ENCODE measurements at regions not wholly inside any gene's neighbourhood (a gene's known extent, or its start where the extent isn't known, plus 50 kb on each side); places are given as distances from the start of the nearest gene placed in this dataset.

DNA sequence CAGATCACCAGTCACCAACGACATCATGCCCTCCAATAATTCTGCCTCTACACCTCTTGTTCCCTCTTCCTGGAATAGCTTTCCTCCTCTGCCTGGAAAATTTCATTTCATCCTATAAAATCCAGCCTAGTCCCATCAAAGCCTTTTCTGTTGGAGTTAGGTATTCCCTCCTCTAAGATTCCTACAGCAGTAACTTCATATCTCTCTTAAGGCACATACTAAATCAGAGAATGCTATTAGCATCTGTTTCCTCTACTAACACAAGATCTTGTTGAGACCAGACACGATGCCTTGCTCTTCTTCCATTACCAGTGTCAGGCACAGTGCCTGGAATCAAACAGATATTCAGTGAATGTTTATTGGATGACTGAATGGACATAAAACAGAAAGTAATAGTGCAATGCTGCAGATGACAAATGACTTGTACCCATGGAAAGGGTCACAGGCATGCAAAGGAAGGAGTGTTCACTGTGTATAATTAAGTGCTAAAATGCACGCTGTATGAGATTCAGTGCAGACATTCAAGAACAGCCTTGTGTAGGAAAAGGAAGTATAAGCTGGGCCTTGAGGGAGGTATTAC, 342.0 kb upstream of the ACVR2A start:
- no peak for DNase-seq (ENCODE audit: low spot score)

DNA sequence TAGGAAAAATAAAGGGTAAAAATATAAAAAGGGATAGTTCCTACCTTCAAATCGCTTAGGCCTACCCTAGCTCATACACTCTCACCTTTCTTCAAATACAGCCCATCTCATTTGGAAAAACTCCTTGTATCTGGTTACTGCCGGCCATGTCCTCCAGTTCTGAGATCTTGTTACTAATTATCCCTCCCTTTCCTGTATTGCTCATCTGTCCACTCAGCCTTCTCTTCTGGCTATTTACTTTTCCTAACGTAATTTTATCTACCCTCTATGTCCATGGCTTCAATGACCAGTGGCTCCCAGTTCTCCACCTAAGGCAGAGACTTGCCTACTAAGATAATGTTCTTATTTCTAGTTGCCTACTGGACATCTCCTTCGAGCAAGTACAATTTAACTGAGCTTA, 342.9 kb upstream of the ACVR2A start:
- no peak for DNase-seq (ENCODE audit: low spot score)

DNA sequence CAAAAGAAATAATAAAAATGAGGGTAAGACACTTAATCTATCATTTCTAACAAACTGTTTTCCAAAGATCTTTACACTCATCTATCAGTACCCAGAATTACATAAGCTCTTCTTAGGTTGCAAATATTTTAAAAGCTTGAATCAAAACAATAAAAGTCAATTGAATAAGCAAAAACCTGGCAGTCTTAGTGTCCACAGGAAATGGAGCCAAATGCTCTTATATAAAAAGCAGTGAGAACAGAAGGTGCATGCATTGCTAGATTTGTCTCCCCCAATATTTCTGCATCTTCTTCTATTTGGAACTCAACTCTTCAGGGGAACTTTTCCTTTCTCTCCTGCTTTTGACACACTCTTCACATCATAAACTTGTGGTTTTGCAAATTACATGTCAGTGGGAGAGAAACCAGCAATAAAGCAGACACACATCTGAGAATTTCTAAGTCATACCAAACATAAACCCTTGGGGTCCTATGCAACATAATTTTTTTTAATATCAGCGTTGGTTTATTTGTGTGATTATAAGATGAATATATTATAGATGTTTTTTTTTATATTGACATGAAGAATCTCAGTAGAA, 343.9 kb upstream of the ACVR2A start:
- DNase-seq (ENCODE audit: low spot score) = no peak

DNA sequence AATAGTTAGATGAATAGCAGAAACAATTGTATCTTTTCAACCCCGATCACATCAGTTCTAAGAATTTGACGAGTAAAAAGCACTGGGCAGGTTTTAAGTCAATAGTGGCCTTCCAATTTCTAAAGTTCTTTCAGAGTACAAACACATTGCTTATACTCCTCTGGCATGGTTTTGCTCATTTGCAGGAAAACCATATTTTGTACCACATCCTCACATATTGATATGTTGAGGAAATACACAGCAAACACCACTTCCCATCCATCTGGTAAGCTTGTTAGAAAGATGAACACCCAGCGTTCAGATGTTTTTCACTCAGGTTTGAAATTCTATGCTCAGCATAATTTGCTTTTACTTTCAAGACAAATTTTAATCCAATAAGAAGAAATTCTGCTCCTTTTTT, 344.6 kb upstream of the ACVR2A start:
- DNase-seq (ENCODE audit: low spot score) = no peak

DNA sequence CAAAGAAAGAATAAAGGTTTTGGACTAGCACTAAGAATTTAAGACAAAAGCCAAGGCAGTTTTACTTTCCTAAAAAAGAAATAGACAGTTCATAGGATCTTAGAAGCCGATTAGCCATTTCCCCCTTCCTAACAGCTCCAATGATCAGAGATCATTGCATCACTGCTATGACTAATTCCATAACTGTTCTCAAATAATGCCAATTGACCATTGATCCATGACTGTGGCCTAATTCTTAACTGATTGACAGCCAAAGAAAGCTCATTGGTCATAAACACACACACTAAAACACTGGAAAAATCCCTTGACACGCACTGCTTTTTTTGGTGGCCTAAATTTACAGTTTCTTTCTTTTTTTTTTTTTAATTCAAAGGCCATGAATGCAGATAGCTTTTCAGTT, 345.0 kb upstream of the ACVR2A start:
- DNase-seq (ENCODE audit: low spot score) = no peak

DNA sequence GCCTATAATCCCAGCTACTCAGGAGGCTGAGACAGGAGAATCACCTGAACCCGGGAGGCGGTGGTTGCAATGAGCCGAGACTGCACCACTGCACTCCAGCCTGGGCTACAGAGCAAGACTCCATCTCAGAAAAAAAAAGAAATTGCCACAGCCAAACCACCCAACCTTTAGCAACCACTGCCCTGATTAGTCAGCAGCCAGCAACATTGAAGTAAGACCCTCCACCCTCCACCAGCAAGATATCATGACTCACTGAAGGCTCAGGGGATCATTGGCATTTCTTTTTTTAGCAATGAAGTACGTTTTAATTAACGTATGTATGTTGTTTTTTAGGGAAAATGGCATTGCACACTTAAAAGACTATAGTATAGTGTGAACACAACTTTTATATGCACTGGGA, 349.1 kb upstream of the ACVR2A start:
- DNase-seq (ENCODE audit: low spot score) = no peak

DNA sequence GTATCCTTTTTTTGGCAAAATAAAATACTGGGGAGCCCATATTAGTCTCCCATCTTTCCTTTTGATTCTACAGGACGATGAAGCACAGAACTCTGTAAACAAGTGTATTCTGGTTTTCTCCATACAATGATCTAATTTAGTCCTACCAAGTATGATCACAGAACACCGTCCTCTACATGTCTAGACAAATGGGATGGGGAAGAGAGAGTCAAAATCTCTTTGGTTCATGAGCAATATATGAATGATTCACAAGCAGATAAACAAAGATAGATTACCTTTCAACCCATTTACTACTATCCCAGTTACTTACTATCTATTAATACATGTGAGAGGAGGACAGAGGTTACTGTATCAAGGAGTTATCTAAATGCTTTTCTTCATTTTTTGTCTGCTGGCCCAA, 352.4 kb upstream of the ACVR2A start:
- DNase-seq (ENCODE audit: low spot score) = no peak

DNA sequence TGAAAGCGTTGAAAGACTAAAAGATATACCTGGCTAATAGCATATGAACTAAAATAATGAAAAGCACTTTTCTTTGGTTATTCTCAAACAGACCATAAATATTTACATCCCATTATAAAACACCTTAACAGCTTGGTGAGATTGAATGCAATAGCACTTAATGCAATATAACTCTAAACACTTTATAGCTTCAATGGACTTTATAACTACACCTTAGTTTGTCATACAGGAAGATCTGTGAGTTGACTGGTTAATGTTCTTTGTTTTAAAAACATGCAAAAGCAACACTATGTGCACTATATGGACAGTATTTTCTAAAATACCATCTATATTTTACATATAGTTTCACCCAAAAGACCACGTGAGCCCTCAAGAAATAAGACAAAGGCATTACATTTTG, 353.3 kb upstream of the ACVR2A start:
- no peak for DNase-seq (ENCODE audit: low spot score)

DNA sequence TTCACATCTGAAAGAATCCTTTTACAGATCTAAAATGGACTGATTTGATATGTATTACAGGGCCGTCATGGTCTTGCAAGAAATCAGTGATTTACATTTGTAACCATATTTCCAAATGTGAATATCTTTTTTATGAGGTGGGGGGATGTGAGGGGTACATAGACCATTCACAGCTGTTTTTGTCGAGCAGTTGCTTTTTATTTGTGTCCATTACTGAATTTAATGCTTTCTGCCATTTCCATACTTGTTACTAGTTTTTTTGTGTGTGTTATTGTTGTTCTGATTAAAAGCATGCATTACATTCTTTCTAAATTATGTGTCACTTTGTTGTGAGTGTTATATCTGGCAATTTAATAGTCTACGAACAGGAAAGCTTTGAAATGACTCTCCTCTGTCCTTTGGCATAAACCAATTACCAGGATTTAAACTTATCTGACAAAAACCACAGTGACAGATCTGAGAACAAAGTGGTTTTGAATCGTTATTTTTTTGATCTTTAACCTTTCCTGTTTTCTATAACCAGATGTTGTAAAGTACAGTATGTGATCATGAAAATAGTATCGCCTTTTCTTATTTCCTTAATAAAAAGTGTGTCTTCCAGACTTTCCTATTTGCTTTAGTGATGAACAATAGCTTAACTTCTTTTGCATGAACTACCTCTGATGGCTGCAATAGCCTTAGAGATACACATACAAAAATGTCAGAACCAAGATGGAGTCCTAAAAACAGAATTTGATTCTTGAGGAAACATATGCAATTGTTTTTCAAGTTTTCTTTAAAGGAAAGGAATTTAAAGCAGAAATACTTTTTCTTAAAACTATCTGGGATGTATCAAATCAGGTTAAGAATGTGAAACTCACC, 354.2 kb upstream of the ACVR2A start:
- DNase-seq (ENCODE audit: low spot score) = no peak

DNA sequence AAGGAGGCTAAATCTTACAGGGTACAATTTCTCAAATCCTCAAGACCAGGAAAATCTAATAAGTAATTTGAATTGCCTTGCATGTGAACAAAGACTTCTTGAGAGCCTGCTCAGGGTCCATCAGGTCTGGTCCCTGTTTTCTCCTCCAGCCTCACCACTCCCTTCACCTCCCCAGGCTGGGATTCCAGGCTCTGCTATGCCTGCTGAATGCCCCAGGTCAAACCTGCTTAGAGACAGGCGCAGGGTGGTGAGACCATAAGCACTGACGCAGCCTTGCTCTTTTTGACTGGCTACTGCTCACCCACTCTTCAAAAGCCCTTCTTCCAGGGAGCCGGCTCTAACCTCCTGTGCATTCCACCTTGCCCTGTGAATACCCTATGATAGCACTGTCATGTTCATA, 356.4 kb upstream of the ACVR2A start:
- DNase-seq (ENCODE audit: low spot score) = no peak

DNA sequence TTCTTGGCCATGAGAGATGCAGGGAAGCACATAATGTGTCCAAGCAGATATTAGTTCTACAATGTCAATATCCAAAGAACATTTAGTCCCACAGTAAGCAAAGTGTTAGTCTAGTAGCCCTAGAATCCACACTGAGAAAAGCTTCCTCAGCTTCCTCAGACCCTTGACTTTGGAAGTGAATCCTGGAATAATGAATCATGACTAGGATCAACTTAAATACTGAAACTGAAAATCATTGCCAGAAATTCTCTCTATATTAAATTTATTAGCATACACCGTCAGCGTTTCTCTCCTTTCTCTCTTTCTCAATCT, 356.9 kb upstream of the ACVR2A start:
- no peak for DNase-seq (ENCODE audit: low spot score)

DNA sequence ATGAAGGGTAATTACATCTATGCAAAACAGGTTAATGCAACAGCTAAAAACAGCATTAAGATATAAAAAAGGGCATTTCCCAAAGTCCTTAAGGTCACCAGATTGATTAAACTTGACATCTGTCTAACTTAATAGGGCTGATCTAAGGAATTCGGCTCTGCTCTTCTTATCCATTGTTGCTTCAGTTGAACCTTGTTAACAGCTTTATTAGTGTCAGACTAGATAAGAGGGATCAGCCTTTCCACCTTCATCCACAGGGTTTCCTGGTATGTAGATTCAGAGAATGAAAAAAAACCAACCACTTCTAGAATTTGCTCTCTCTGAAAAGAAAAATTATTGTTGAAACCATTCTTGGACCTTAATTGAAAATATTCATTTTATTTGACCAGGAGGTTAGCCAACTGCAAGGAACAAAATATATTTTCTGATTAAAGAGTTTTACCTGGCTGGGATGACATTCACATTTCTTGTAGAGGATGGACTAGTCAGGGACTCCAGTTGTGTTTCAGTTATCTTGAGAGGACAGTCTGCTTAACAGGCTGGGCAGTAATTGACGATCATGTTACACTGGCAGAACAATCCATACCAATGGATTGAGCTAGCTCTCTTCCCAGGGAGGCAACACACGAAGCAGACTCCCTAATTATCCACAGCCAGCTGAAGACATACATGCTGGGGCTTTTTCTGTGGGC, 357.4 kb upstream of the ACVR2A start:
- no peak for DNase-seq (ENCODE audit: low spot score)

DNA sequence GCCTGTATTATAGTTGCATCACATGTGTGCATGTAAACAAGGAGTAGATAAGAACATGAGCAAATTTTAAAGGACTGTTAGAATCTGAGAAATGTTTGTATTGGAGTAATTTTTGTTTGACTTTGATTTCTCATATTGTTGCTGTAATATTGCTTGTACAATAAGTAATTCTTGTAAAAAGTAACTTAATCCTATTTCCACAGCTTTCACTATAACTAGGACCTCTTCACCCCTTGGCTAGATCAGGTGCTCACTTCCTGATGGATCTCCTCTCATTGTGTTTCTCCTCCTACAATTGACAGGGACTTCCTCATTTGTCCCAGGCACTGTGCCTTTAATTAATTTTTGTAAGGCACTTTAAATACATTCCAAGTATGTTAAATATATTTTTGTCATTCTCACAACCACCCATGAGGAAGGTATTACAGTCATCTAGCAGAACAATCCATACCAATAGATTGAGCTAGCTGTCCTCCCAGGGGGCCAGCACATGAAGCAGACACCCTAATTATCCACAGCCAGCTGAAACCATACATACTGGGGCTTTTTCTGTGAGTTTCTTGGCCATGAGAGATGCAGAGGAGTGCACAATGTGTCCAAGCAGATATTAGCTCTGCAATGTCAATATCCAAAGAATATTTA, 359.5 kb upstream of the ACVR2A start:
- no peak for DNase-seq (ENCODE audit: low spot score)

DNA sequence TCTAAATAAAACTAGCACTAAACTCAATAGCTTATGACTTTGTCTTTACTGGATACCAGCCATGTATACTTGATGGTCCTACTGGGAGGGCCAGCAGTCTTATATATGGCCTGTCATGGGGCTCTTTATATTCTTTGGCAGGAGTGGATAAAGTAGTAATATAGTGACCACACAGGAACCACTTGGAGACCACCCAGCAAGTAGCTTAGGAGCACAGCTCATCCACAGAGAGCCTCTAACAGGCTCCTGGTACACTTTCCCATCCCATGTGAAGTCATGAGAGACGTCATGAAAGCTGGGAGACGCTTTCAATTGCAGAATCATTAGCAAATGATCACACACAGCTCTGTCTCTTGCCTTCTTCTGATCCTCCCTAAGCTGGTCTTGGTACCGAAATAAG, 360.9 kb upstream of the ACVR2A start:
- DNase-seq (ENCODE audit: low spot score) = no peak

DNA sequence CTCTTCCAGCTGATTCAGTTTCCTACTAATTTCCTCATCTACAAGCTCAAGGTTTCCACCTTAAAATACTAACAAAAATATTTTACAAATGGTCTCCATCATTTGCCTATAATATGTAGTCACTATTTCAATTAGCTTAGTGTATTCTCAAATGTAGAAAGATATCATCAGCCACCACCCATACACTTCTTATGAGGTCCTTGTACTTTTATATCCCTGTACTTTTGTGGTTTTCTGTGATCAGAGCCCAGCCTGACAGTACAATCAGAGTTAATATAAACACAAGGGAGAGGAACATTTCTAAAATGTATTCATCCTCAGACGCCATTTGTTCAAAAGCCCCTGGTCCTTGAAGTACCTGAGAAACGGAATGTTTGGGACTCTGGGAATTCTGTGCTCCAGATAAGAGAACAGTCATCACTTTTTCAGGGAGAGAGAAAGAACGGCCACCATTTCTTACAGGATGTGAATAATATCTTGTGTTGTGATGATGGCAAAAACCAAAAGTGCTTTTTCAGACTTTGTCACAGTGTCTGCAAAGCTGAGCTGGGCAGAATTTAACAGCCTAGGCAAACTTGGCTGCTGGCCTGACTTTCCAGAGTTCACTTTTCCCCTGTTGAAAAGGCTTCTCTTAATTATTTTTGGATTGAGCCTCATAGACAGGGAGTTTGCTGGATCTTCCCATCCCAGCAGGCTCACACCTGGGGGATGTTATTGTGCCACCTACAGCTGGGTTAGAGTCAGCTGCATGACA, 361.7 kb upstream of the ACVR2A start:
- DNase-seq (ENCODE audit: low spot score) = no peak

DNA sequence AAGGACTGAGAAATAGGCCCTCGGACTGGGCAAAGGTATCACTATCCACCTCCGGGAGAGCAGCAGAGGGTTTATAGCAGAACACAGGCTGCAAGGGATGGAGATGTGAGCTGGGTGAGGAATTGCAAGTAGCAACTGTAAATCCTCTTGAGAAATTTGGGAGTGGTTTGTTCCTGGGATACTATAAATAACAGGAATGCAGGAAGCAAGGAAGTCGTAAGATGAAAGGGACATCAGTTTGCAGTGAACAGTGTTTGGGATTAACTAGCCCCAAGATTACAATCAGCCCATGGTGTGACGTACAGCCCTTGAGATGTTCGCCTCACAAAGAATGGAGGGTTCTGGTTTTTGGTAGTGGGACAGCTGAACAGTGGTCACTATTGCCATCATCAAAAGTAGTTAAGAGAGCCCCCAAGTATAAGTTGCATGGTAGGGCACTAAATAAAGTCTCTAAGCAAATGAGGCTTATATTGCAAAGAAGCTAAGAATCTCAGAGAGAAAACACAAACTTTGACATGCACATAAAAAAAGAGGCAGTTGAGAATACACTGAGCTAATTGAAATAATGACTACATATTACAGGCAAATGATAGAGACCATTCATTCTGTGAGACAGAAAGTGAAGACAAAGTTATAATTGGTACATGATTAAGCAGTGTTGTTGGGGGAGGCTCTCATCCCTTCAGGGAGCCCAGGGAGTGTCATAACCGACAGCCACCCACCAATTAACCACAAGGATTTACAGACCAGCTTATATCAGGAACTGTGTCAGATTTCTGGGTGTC, 362.5 kb upstream of the ACVR2A start:
- DNase-seq (ENCODE audit: low spot score) = no peak

DNA sequence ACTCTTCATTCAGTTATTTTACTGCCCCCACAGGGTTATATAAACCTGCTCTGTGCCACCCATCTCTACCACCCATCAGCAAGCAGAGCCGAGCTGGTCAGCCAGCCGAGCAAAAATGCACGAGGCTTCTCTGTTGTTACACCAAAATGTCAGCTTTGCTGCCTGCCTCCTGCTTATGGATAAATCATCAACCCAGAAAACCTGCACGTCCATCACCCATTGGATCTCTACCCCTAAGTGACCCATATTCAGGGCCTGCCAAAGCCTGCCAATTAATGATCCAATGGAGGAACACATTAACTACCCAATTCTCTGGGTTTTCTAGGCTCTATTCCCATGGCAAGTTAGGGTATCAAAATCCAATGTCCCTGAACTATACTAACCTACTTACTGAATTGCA, 365.5 kb upstream of the ACVR2A start:
- DNase-seq (ENCODE audit: low spot score) = no peak

DNA sequence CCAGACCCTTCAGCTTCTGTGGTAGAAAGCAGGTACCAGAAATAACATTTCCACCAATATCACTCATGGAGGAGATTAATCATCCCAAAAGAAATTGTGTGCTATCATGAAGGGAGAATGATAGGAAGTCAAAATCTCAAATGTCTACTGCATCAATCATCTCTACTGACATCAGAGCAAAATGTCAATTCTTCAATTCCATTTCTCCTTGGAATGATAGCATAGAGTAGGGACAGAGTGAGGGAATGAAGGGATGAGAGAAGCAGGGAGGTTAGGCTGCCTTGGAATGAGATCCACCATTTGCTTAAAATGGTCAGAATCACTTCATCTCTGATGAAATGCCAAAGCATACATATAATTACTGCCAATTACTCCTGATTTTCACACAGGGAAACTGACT, 371.8 kb upstream of the ACVR2A start:
- DNase-seq (ENCODE audit: low spot score) = no peak

DNA sequence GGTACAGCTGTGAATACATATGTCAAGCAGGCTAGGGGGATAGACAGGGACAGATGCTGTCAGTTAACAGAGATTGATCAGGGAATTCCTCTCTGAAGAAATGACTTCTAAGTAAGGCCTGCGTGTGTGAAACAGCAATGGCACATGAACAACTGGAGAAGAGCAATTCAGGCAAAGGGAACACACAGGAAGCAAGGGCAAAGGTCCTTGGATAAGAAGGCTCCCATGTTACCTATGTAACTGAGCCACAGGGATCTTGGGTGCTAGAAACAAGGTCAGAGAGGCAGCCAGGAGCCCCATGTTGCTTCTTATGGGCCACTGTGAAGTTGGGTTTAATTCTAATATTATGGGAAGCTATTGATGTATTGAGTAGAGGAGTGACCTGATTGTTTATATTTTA, 373.7 kb upstream of the ACVR2A start:
- no peak for DNase-seq (ENCODE audit: low spot score)

DNA sequence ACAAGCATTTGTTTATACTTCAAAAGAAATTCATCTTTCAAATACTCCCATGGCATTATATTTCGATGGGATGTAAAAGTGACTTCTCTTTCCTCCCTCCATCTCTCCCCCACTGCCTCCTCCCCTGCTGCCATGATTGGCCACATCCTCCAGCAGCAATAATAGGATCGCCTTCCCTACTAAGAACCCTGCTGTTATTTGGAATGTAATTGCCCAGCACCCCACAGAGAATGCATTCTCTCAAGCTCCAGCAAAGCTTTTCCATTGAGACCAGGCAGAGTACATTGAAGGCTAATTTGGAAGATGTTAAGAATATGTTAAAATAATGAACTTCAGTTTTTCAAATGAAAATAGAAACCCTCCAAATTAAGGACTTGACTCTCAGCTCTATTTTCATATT, 375.4 kb upstream of the ACVR2A start:
- no peak for DNase-seq (ENCODE audit: low spot score)

DNA sequence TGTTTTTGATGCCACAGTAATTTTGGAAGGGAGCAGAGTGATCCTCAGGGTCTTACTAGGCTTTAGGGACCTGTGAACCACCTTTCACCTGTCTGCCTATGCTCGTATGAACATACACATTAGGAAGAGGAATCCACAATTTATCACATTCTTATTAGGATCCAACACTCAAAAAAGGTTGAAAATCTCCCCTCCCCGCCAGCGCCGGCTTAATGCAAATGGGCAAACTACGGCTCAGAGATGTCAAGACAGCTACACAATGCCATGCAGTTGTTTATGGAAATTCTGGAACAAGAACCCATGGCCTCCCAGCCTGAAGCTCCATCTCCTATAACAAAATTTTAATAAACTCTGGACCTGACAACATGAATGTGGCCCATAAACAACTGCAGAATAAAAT, 375.9 kb upstream of the ACVR2A start:
- DNase-seq (ENCODE audit: low spot score) = no peak
